ENCODE measurements at regions not wholly inside any gene's neighbourhood (a gene's known extent, or its start where the extent isn't known, plus 50 kb on each side); places are given as distances from the start of the nearest gene placed in this dataset.

DNA sequence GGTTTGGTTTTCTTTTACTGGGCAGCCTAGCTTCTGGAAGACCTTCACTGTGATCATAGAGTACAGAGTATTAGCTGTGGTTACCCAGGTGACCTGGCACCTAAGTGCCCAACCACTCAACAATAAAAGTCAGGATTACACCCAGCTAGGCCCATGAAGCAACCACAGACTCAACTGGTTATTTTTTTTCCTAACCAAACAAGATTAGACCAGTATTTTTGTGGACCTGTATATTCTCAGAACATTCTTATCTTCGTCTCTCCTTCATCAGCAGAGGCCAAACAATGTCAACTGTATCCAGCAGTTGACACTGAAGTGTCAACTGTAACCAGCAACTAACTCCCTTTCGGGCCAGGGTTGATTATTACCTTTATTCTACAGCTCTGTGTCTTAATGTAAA lies 289.2 kb upstream of the SLC39A10 start:
- Histone ChIP-seq H3K27me3 (replicated peaks; ENCODE audit: insufficient read depth, low read depth, low read length, poor library complexity) (no peaks in the 10 kb centered on the region), H3K9me3 (ENCODE audit: low read depth, low read length, poor library complexity, severe bottlenecking) (no peaks in the 10 kb centered on the region), H3K4me3 (ENCODE audit: low read depth, low read length, poor library complexity, severe bottlenecking) (no peak overlapping the region), H3K27ac (ENCODE audit: low read depth, low read length, poor library complexity, severe bottlenecking) (no peak overlapping the region), H3K36me3 (ENCODE audit: insufficient read depth, low read length, poor library complexity, severe bottlenecking) (no peaks in the 10 kb centered on the region), H3K4me1 (ENCODE audit: insufficient read depth, low read length, poor library complexity, severe bottlenecking) (no peaks in the 10 kb centered on the region)
- CTCF ChIA-PET = no interaction called here
- no peak for TF ChIP-seq EZH2 (IDR thresholded peaks at IDR 0.05; ENCODE audit: borderline replicate concordance, low read depth, low read length, poor library complexity, severe bottlenecking)
- TF ChIP-seq, protein P1, sequence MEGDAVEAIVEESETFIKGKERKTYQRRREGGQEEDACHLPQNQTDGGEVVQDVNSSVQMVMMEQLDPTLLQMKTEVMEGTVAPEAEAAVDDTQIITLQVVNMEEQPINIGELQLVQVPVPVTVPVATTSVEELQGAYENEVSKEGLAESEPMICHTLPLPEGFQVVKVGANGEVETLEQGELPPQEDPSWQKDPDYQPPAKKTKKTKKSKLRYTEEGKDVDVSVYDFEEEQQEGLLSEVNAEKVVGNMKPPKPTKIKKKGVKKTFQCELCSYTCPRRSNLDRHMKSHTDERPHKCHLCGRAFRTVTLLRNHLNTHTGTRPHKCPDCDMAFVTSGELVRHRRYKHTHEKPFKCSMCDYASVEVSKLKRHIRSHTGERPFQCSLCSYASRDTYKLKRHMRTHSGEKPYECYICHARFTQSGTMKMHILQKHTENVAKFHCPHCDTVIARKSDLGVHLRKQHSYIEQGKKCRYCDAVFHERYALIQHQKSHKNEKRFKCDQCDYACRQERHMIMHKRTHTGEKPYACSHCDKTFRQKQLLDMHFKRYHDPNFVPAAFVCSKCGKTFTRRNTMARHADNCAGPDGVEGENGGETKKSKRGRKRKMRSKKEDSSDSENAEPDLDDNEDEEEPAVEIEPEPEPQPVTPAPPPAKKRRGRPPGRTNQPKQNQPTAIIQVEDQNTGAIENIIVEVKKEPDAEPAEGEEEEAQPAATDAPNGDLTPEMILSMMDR (conservative IDR thresholded peaks at IDR 0.05; ENCODE audit: low read depth, low read length) = no peak
- no peak for DNase-seq (ENCODE audit: low spot score)
- no TSS peak for BruUV-seq (replicated peaks)
- POLR2A ChIA-PET (ENCODE audit: low non-redundant PET) = no interaction called here
- intact Hi-C loops (cut with micrococcal nuclease; ENCODE audit: unreplicated experiment) = no loop called here

DNA sequence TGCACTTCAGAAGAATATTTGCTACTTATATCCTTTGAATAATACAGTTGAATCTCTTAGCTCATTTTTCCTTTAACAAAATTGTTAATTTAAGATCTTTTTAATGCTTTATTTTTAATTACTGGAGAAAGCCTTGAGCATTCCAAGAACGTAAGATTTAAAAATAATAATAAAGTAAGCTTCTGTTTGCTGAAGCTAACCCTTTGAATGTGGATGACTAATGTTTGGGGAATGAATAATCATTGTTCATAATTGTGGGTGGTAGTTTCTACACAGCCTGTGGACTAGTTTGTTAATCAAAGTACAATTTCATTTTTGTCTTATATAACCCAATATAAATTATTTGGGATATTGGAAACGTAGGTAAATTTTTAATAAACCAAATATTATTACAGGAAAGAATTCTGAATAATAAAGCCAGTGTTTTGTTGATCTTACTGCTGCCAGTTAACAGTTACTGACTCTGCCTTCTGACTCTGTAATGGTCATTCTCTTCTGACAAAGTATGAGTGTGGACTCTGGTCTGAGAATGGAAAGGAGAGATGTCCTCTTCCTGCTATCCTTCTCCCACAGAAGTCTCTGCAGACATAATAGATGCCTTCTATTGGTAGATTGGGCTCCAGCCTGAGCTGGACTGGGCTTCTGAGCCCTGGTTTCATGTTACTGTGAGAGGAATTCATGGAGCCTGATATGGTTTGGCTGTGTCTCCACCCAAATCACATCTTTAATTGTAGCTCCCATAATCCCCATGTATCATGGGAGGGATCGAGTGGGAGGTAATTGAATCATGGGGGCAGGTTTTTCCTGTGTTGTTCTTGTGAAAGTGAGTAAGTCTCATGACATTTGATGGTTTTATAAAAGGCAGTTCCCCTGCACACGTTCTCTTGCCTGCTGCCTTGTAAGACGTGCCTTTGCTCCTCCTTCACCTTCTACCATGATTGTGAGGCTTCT lies 292.7 kb upstream of the SLC39A10 start:
- no peak for TF ChIP-seq EZH2 (IDR thresholded peaks at IDR 0.05; ENCODE audit: borderline replicate concordance, low read depth, low read length, poor library complexity, severe bottlenecking)
- H3K4me1 ChIP-seq (ENCODE audit: insufficient read depth, low read length, poor library complexity, severe bottlenecking) = no peaks in the 10 kb centered on the region
- peak; percentile 19 for DNase-seq (ENCODE audit: low spot score)
- H3K4me3 ChIP-seq (ENCODE audit: low read depth, low read length, poor library complexity, severe bottlenecking) = no peak overlapping the region
- CTCF ChIA-PET = no interaction called here
- BruUV-seq (replicated peaks) = no TSS peak
- no peaks in the 10 kb centered on the region for H3K36me3 ChIP-seq (ENCODE audit: insufficient read depth, low read length, poor library complexity, severe bottlenecking)
- H3K9me3 ChIP-seq (ENCODE audit: low read depth, low read length, poor library complexity, severe bottlenecking) = no peaks in the 10 kb centered on the region
- intact Hi-C loops (cut with micrococcal nuclease; ENCODE audit: unreplicated experiment) = no loop called here
- no peak overlapping the region for H3K27ac ChIP-seq (ENCODE audit: low read depth, low read length, poor library complexity, severe bottlenecking)
- POLR2A ChIA-PET (ENCODE audit: low non-redundant PET) = no interaction called here
- no peaks in the 10 kb centered on the region for H3K27me3 ChIP-seq (replicated peaks; ENCODE audit: insufficient read depth, low read depth, low read length, poor library complexity)

DNA sequence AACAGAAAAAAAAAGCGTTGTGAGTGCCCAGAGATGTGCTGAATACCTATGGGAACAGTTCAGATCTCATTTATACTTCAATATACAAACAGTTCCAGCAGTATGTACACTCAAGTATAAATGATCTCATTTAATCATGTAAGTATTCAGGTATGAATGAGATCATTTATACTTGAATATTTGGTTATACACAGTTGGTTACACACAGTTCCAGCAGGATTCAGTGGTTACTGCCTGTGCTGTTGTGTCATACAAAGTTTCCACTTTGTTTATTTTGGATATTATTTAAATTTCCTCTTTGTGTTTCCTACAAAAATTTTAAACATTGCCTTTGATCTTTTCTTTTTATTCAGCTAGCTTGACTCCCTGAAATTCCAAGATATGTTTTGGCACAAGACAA lies 293.5 kb upstream of the SLC39A10 start:
- intact Hi-C loops (cut with micrococcal nuclease; ENCODE audit: unreplicated experiment) = no loop called here
- Histone ChIP-seq H3K27me3 (replicated peaks; ENCODE audit: insufficient read depth, low read depth, low read length, poor library complexity) (no peaks in the 10 kb centered on the region), H3K4me1 (ENCODE audit: insufficient read depth, low read length, poor library complexity, severe bottlenecking) (no peaks in the 10 kb centered on the region), H3K36me3 (ENCODE audit: insufficient read depth, low read length, poor library complexity, severe bottlenecking) (no peaks in the 10 kb centered on the region), H3K27ac (ENCODE audit: low read depth, low read length, poor library complexity, severe bottlenecking) (no peak overlapping the region), H3K4me3 (ENCODE audit: low read depth, low read length, poor library complexity, severe bottlenecking) (no peak overlapping the region), H3K9me3 (ENCODE audit: low read depth, low read length, poor library complexity, severe bottlenecking) (no peaks in the 10 kb centered on the region)
- ChIA-PET POLR2A (ENCODE audit: low non-redundant PET) (no interaction called here), CTCF (no interaction called here)
- no peak for DNase-seq (ENCODE audit: low spot score)
- TF ChIP-seq, protein P1 (conservative IDR thresholded peaks at IDR 0.05; ENCODE audit: low read depth, low read length) = no peak
- no peak for TF ChIP-seq EZH2 (IDR thresholded peaks at IDR 0.05; ENCODE audit: borderline replicate concordance, low read depth, low read length, poor library complexity, severe bottlenecking)
- no TSS peak for BruUV-seq (replicated peaks)

DNA sequence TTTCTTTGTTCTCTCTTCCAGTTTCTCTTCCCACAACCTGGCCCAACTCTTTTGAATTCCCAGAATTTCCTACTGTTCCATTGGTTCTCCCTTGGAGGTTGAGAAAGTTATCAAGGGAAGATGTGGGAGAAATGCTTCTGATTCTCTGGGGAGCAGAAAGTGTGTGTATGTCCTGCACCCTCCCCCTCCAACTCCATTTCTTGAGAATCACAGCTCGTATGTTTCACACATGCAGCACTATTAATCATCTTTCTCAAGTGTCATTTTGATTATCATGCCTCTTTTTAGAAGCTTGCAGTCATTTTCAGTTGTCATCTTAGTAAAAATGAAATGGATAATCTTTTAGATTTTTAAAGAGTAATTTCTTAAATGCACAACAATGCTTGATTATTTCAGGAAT lies 296.8 kb upstream of the SLC39A10 start:
- Histone ChIP-seq H3K9me3 (ENCODE audit: low read depth, low read length, poor library complexity, severe bottlenecking) (no peaks in the 10 kb centered on the region), H3K4me1 (ENCODE audit: insufficient read depth, low read length, poor library complexity, severe bottlenecking) (no peaks in the 10 kb centered on the region), H3K27ac (ENCODE audit: low read depth, low read length, poor library complexity, severe bottlenecking) (no peak overlapping the region), H3K36me3 (ENCODE audit: insufficient read depth, low read length, poor library complexity, severe bottlenecking) (no peaks in the 10 kb centered on the region), H3K4me3 (ENCODE audit: low read depth, low read length, poor library complexity, severe bottlenecking) (no peak overlapping the region), H3K27me3 (replicated peaks; ENCODE audit: insufficient read depth, low read depth, low read length, poor library complexity) (no peaks in the 10 kb centered on the region)
- BruUV-seq (replicated peaks) = no TSS peak
- no peak for DNase-seq (ENCODE audit: low spot score)
- TF ChIP-seq, protein P1 (conservative IDR thresholded peaks at IDR 0.05; ENCODE audit: low read depth, low read length) = no peak
- TF ChIP-seq EZH2 (IDR thresholded peaks at IDR 0.05; ENCODE audit: borderline replicate concordance, low read depth, low read length, poor library complexity, severe bottlenecking) = no peak
- CTCF ChIA-PET = no interaction called here
- intact Hi-C loops (cut with micrococcal nuclease; ENCODE audit: unreplicated experiment) = no loop called here
- POLR2A ChIA-PET (ENCODE audit: low non-redundant PET) = no interaction called here
